ENCODE measurements at regions not wholly inside any gene's neighbourhood (a gene's known extent, or its start where the extent isn't known, plus 50 kb on each side); places are given as distances from the start of the nearest gene placed in this dataset.
A peak's percentile ranks its signal among the peaks of the same experiment; 100 is the strongest.

- Histone ChIP-seq H3K27ac (no peak overlapping the region), H3K9me3 (no peaks in the 10 kb centered on the region), H3K4me2 (no peak overlapping the region), H3K4me1 (no peaks in the 10 kb centered on the region), H3K4me3 (no peak overlapping the region)
- no peak for DNase-seq (ENCODE audit: low read depth in 1 of 2, low spot score in 1 of 2)
- no peak for FAIRE-seq
- no peak for ATAC-seq
- 71% methylated on average over 7 of the region's 7 CpGs for WGBS (ENCODE audit: missing lambda C conversion rate)
- no peak for TF ChIP-seq ZNF302 (CRISPR knock-in tag; IDR thresholded peaks at IDR 0.05)
- no peak for TF ChIP-seq NR3C1 (IDR thresholded peaks at IDR 0.05)
- no peak for TF ChIP-seq TFCP2L1 (CRISPR knock-in tag; IDR thresholded peaks at IDR 0.05)
- no peak for TF ChIP-seq RNF2 (IDR thresholded peaks at IDR 0.05; ENCODE audit: borderline replicate concordance, low read depth)
- TF ChIP-seq CEBPB (IDR thresholded peaks at IDR 0.05) = no peak
- no peak for TF ChIP-seq HEYL (CRISPR knock-in tag; IDR thresholded peaks at IDR 0.05)
- TF ChIP-seq, protein P1, sequence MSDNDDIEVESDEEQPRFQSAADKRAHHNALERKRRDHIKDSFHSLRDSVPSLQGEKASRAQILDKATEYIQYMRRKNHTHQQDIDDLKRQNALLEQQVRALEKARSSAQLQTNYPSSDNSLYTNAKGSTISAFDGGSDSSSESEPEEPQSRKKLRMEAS (IDR thresholded peaks at IDR 0.05) = no peak
- CTCF ChIA-PET = interaction anchor here (1.3 kb wide), 1 partner anchor 15 kb away, joined by 4 read pairs; no protein-coding TSS in a partner anchor
- POLR2A ChIA-PET = no interaction called here
These were observed 526.5 kb upstream of the PROK2 start for GRCh38 chr3:72311425-72311824.

- TF ChIP-seq PHF8 (IDR thresholded peaks at IDR 0.05; ENCODE audit: borderline replicate concordance, low read depth) (no peak), ZNF302 (CRISPR knock-in tag; IDR thresholded peaks at IDR 0.05) (no peak), CBX2 (IDR thresholded peaks at IDR 0.05; ENCODE audit: borderline replicate concordance, low read depth) (no peak), RNF2 (IDR thresholded peaks at IDR 0.05; ENCODE audit: borderline replicate concordance, low read depth) (no peak), ATOH8 (CRISPR knock-in tag; IDR thresholded peaks at IDR 0.05; ENCODE audit: low read depth) (no peak)
- TF ChIP-seq, protein P2, sequence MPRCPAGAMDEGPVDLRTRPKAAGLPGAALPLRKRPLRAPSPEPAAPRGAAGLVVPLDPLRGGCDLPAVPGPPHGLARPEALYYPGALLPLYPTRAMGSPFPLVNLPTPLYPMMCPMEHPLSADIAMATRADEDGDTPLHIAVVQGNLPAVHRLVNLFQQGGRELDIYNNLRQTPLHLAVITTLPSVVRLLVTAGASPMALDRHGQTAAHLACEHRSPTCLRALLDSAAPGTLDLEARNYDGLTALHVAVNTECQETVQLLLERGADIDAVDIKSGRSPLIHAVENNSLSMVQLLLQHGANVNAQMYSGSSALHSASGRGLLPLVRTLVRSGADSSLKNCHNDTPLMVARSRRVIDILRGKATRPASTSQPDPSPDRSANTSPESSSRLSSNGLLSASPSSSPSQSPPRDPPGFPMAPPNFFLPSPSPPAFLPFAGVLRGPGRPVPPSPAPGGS (IDR thresholded peaks at IDR 0.05) = no peak
- TF ChIP-seq, protein P3, sequence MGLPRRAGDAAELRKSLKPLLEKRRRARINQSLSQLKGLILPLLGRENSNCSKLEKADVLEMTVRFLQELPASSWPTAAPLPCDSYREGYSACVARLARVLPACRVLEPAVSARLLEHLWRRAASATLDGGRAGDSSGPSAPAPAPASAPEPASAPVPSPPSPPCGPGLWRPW (IDR thresholded peaks at IDR 0.05) = no peak
- CTCF ChIA-PET = interaction anchor here (1.3 kb wide), 1 partner anchor 14 kb away, joined by 4 read pairs; no protein-coding TSS in a partner anchor
- no peak for DNase-seq (ENCODE audit: low read depth in 1 of 2, low spot score in 1 of 2)
- peak overlapping the region; percentile 27; the same call in 1 of the 3 replicates for H3K4me2 ChIP-seq
- peak; percentile 71 to 75; a peak in 3 of 6 replicates for ATAC-seq
- no peak overlapping the region for H3K4me3 ChIP-seq
- H3K4me1 ChIP-seq = no peaks in the 10 kb centered on the region
- FAIRE-seq = no peak
- POLR2A ChIA-PET = no interaction called here
- 54% methylated on average over 19 of the region's 20 CpGs for WGBS (ENCODE audit: missing lambda C conversion rate)
- no peak overlapping the region for H3K27ac ChIP-seq
- no peaks in the 10 kb centered on the region for H3K9me3 ChIP-seq
These were observed 525.8 kb upstream of the PROK2 start for GRCh38 chr3:72310419-72311380.

DNA sequence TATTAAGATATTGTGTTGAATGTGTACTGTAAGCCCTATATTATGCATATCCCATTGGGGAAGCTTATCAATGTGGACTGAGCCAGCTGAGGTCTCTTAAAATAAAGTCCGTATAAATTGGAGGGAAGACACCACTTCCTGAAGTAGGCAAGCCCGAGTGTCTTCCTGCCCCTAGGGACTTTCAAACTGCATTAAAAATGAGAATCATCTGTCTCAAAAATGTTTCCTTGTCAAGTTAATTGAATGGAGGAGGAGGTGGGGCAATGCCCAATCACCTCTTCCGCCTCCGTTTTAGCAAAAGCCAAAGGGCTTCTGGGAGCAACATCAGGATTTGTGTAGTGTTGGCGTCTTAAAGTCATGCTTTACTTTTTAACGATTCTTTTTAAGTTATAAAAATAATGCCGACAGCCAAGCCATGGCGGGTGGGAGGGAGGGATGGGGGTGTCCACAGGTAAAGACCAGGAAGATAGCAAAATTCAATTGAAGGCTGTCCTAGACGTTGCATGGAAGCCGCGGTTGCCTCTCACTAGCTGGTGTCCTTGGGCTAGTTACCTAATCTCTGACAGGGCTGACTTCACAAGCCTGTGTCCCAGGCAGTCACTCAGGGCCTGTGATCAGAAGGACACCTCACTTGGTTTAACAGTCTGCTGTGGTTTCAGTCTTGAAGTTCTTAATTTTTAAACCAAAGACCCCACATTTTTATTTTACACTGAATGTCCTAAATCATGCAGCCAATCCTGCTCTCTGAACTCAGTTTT, 524.9 kb upstream of the PROK2 start:
- TF ChIP-seq MAFK (IDR thresholded peaks at IDR 0.05; ENCODE audit: partially characterized antibody) (no peak), ESRRA (IDR thresholded peaks at IDR 0.05; ENCODE audit: borderline replicate concordance, low read length) (no peak), ATOH8 (CRISPR knock-in tag; IDR thresholded peaks at IDR 0.05; ENCODE audit: low read depth) (no peak), JUN (IDR thresholded peaks at IDR 0.05) (no peak)
- TF ChIP-seq, protein P1 (IDR thresholded peaks at IDR 0.05) = no peak
- ChIA-PET POLR2A (no interaction called here), CTCF (interaction anchor here (1.0 to 1.3 kb wide), 2 partner anchors 9 to 18 kb away, joined by 3 read pairs; no protein-coding TSS in a partner anchor)
- Histone ChIP-seq H3K4me1 (no peaks in the 10 kb centered on the region), H3K27ac (no peak overlapping the region), H3K9me3 (no peaks in the 10 kb centered on the region), H3K4me3 (no peak overlapping the region), H3K4me2 (no peak overlapping the region)
- WGBS (ENCODE audit: missing lambda C conversion rate) = 76% methylated on average over 11 of the region's 11 CpGs
- ATAC-seq (no peak), FAIRE-seq (no peak), DNase-seq (ENCODE audit: low read depth in 1 of 2, low spot score in 1 of 2) (no peak)
